NB4 (cell line): ENCODE measurements at regions not wholly inside any gene's neighbourhood (a gene's known extent, or its start where the extent isn't known, plus 50 kb on each side); places are given as distances from the start of the nearest gene placed in this dataset.
A peak's percentile ranks its signal among the peaks of the same experiment; 100 is the strongest.

Experiments
- DNase-seq: peaks from one replicate; pipeline ENCODE4 v3.0.0; 2010; ENCODE audit warnings: low read depth
- H3K4me3 ChIP-seq: one replicate; pipeline ENCODE4 v1.5.1; 2011; ENCODE audit warnings: mild to moderate bottlenecking, low read depth, low read length, moderate library complexity
- MYC ChIP-seq: IDR thresholded peaks from 2 replicates; pipeline ENCODE4 v1.6.1; 2011; ENCODE audit warnings: low read depth, low read length
- POLR2A ChIP-seq: IDR thresholded peaks from 2 replicates; pipeline ENCODE4 v1.6.1; 2011; ENCODE audit warnings: mild to moderate bottlenecking; ENCODE audit not compliant: insufficient read length; ENCODE audit errors: extremely low read depth
- TF ChIP-seq, protein P1 (sequence below): IDR thresholded peaks from 2 replicates; pipeline ENCODE4 v1.6.1; 2011; ENCODE audit warnings: low read depth, low read length
- TF ChIP-seq, protein P2 (sequence below): IDR thresholded peaks from one replicate; pipeline ENCODE4 v1.5.1; 2012; ENCODE audit warnings: low read depth, low read length

DNA sequence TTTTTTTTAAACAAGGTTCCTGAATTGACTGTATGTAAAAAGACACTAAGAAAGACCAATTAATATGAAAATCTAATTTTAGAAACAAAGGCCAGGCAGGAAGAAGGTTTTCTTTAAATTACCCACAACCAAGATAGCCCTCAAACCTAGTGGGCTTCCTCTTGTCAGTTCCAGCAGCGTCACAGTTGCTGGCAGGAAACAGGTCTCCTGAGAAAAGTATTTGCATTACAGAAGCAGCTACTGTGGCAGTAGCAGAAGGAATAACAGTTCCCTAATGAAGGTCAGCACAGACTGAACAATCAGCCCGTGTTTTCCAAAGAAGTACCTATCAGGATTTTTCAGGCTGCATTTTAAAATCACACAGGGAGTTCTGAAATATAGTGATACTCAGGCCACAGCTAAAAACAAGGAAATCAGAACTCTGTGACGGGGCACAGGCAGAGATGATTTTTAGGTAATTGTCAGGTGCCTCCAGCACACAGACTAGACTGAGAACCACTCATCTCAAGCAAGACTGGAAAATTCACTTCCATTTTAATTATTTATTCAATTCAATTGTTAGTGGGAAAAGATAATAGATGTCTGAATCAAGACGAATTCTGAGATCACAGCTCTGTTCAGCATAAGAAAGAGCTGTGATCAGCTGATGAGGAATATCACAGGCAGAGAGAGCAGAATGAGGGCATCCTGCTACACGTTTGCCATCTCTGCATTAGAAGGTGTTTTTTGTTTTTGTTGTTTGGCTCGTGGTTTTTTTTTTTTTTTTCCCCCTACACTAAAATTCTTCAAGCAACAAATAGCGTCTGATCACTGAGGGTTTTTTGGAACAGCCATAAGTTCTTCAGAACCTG lies 230.5 kb upstream of the KHDRBS2 start:
- TF ChIP-seq, protein P1, sequence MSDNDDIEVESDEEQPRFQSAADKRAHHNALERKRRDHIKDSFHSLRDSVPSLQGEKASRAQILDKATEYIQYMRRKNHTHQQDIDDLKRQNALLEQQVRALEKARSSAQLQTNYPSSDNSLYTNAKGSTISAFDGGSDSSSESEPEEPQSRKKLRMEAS, result no peak
- TF ChIP-seq MYC (no peak), POLR2A (no peak)
- TF ChIP-seq, protein P2, sequence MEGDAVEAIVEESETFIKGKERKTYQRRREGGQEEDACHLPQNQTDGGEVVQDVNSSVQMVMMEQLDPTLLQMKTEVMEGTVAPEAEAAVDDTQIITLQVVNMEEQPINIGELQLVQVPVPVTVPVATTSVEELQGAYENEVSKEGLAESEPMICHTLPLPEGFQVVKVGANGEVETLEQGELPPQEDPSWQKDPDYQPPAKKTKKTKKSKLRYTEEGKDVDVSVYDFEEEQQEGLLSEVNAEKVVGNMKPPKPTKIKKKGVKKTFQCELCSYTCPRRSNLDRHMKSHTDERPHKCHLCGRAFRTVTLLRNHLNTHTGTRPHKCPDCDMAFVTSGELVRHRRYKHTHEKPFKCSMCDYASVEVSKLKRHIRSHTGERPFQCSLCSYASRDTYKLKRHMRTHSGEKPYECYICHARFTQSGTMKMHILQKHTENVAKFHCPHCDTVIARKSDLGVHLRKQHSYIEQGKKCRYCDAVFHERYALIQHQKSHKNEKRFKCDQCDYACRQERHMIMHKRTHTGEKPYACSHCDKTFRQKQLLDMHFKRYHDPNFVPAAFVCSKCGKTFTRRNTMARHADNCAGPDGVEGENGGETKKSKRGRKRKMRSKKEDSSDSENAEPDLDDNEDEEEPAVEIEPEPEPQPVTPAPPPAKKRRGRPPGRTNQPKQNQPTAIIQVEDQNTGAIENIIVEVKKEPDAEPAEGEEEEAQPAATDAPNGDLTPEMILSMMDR, result no peak
- H3K4me3 ChIP-seq, result no peak overlapping the region
- peak; percentile 17 for DNase-seq

DNA sequence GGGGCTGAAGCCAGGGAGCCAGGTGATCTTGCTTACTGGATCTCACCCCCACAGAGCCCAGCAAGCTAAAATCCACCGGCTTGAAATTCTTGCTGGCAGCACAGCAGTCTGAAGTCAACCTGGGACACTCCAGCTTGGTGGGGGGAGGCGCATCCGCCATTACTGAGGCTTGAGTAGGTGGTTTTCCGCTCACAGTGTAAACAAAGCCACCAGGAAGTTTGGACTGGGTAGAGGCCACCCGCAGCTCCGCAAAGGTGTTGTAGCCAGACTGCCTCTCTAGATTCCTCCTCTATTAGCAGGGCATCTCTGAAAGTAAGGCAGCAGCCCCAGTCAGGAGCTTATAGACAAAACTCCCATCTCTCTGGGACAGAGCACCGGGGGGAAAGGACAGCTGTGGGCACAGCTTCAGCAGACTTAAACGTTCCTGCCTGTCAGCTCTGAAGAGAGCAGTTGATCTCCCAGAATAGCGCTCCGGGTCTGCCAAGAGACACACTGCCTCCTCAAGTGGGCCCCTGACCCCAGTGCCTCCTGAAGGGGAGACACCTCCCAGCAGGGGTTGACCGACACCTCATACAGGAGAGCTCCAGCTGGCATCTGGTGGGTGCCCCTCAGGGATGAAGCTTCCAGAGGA lies 206.3 kb upstream of the KHDRBS2 start:
- no peak for TF ChIP-seq POLR2A
- TF ChIP-seq MYC, result no peak
- TF ChIP-seq, protein P1, result no peak
- TF ChIP-seq, protein P2, result no peak
- no peak overlapping the region for H3K4me3 ChIP-seq
- DNase-seq, result no peak

DNA sequence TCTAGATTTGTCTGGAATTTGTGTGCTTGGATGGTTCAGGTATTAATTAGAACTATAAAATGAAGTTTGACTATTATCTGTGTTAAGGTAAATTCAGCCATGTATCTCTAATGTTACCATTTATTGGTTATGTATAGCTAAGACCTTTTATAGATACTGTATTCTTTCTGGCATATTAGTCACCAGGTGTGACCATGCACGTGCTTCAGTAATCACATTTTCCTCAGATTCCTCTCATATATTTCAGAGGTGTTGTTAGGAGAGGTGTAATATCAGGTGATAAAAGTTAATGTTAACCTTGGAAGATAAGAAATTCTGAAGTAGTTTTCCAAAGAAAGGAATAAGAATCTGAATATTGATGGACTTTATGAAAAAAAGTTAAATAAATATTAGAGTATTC lies 194.5 kb upstream of the KHDRBS2 start:
- DNase-seq, result no peak
- no peak overlapping the region for H3K4me3 ChIP-seq
- TF ChIP-seq MYC, result no peak
- TF ChIP-seq, protein P1, result no peak
- TF ChIP-seq, protein P2, result no peak
- TF ChIP-seq POLR2A, result no peak

DNA sequence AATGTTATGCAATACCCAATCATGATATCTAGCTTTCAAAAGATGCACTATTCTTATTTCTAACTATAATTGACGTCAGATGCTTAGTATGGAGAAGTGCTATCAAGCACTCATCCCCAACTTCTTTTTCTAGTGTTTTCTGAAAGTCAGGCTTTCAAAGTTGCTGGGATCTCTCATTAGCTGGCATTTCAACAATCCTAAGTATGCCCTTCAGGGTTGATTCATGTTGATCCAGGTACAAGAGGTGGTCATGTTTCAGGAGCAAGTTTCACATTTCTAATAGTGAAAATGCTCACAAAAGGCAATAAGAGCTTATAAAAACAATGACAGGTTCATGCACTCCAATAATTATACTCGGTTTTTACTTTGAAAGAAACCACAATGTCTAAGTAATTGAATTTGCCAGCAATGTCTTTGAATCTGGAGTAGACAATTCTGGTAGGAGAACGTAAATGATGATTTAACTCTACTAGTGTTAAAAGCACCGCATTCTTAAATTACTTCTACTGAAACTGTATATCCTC lies 193.7 kb upstream of the KHDRBS2 start:
- TF ChIP-seq POLR2A, result no peak
- TF ChIP-seq, protein P1, result no peak
- no peak for TF ChIP-seq MYC
- TF ChIP-seq, protein P2, result no peak
- DNase-seq, result no peak
- H3K4me3 ChIP-seq, result no peak overlapping the region

DNA sequence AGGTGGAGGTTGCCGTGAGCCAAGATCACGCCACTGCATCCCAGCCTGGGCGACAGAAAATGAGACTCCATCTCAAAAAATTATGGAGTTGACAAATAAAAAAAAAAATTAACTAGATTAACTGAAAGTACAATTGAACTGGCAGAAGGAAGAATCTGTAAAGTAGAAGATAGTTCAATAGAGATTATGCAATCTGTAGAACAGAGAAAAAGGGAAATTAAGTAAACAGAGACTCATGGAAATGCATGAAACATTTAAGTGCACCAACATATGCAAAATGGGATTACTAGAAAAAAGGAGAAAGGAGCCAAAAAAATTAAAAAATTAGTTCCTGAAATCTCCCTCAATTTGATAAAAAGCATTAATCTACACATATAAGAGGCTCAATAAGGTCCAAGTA lies 188.8 kb upstream of the KHDRBS2 start:
- DNase-seq, result no peak
- TF ChIP-seq, protein P2, result no peak
- TF ChIP-seq, protein P1, result no peak
- no peak for TF ChIP-seq POLR2A
- no peak for TF ChIP-seq MYC
- H3K4me3 ChIP-seq, result no peak overlapping the region
